LNCAP (cell line): ENCODE measurements at regions not wholly inside any gene's neighbourhood (a gene's known extent, or its start where the extent isn't known, plus 50 kb on each side); places are given as distances from the start of the nearest gene placed in this dataset.

Experiments
- CTCF ChIP-seq: fragments of 450-650 bp; IDR thresholded peaks from 2 replicates; pipeline ENCODE4 v1.5.1; 2017; ENCODE audit warnings: mild to moderate bottlenecking

GRCh38 chr1:95854457-95854856 lies 620.4 kb downstream of the RWDD3 start:
- no peak for TF ChIP-seq CTCF

- TF ChIP-seq CTCF, result no peak
Measured at GRCh38 chr1:95863086-95863485, 629.1 kb downstream of the RWDD3 start.

- TF ChIP-seq CTCF, result no peak
Measured at GRCh38 chr1:95865769-95866168, 631.8 kb downstream of the RWDD3 start.

- TF ChIP-seq CTCF, result no peak
Measured at GRCh38 chr1:95876276-95876675, 642.3 kb downstream of the RWDD3 start.

GRCh38 chr1:95879498-95880050 lies 645.6 kb downstream of the RWDD3 start:
- no peak for TF ChIP-seq CTCF

GRCh38 chr1:95888941-95889390 lies 655.0 kb downstream of the RWDD3 start:
- no peak for TF ChIP-seq CTCF

- peak; percentile 31; the same call in 1 of the 2 replicates for TF ChIP-seq CTCF
Measured at GRCh38 chr1:95889400-95889799, 655.4 kb downstream of the RWDD3 start.

GRCh38 chr1:95893921-95894320 lies 659.9 kb downstream of the RWDD3 start:
- no peak for TF ChIP-seq CTCF
